ENCODE measurements at regions not wholly inside any gene's neighbourhood (a gene's known extent, or its start where the extent isn't known, plus 50 kb on each side); places are given as distances from the start of the nearest gene placed in this dataset.

- no peak for TF ChIP-seq CTCF (conservative IDR thresholded peaks at IDR 0.05)
- no peak overlapping the region for H3K27ac ChIP-seq
These were observed 765.3 kb upstream of the GRAMD2B start for GRCh38 chr5:125657936-125658335.

DNA sequence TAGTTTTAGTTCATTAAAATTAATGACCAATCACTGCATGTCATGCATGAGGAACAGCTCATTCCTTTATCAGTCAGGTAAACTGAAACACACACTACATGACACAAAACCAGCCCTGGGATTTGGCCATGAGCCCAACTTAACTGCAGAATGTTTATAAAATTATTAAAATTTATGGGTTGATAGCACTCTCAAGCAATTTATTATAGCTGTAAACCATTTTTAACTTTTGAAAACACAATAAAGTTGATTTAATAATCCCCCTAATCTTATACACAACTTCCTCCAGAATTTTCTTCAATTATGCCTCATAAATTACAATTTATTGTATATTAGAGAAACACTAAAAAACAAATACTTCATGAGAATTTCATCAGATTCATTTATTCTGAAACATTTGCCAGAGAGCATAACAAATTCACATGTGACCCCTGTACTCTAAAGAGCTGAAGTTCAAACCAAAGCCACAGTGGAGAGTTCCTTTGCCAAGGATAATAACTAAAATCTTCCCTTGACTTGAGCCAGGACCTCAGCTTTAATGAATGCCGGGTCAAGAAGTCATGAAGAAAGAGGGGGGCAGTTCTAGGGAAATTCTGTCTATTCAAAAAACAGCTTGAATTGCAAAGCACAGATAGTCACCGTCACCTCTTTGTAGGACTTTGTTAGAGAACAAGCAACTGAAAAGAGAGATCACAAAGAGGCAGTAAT is 763.7 kb upstream of the GRAMD2B start:
- TF ChIP-seq CTCF (conservative IDR thresholded peaks at IDR 0.05): no peak
- H3K27ac ChIP-seq: no peak overlapping the region

DNA sequence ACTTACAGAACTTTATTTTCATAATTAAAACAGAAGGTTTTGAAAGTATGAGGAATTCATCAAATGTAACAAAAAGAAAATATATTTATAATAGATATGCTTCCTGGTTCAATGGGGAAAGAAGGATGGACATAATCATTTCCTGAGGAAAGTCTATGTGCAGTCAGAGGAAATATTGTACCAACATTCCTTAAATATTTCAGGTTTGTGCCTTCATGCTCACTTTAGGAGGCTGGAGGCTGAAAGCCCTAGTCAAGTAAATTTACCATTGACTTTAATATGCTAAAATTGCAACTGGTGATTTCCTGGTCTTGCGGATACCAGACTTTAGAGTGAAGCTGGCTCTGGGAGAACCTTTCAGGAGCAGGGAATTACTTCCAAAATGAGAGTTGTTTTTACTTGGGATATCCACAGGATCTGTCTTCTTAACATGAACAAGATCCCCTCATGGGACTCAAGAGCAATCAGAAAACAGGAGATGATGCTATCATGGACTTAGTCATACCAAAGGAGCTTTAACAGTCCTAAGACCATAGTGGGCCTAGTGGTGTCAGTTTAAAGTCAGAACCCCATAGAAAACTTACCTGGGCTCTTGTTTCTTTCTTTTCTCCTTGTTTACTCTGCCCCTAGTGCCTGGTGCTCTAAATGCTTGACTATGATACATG is 762.8 kb upstream of the GRAMD2B start:
- TF ChIP-seq CTCF (conservative IDR thresholded peaks at IDR 0.05): no peak
- H3K27ac ChIP-seq: no peak overlapping the region

DNA sequence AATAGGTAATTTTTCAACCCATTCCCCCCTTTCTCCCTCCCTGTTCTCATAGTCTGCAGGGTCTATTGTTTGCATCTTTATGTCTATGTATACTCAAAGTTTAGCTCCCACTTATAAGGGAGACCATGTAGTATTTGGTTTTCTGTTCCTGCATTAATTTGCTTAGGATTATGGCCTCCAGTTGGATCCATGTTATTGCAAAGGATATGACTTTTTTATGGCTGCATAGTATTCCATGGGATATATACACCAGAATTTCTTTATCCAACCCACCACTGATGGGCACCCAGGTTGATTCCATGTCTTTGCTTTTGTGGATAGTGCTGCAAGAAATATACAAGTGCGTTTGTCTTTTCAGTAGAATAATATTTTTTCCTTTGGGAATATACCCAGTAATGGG is 761.6 kb upstream of the GRAMD2B start:
- no peak for TF ChIP-seq CTCF (conservative IDR thresholded peaks at IDR 0.05)
- H3K27ac ChIP-seq: no peak overlapping the region

DNA sequence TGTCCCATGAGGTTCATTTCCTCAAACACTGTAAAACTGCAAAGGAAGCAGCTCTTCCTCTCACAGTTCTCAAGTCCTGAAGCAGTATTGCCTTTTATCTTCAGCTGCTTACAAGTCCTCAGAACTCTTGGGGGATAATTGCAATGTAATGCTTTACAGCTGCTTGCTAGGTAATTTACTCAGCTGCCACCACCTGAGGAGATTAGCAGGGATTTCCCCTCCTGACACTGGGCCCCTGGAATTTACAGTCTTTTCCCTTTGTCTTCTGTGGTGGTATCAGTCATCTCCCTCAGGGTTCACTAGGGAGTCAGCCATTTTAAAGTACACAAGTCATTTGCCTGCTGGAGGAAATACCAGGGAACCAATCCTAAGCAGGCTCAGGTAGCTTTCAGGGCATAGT is 754.3 kb upstream of the GRAMD2B start:
- TF ChIP-seq CTCF (conservative IDR thresholded peaks at IDR 0.05): no peak
- H3K27ac ChIP-seq: peak overlapping the region; percentile 61

DNA sequence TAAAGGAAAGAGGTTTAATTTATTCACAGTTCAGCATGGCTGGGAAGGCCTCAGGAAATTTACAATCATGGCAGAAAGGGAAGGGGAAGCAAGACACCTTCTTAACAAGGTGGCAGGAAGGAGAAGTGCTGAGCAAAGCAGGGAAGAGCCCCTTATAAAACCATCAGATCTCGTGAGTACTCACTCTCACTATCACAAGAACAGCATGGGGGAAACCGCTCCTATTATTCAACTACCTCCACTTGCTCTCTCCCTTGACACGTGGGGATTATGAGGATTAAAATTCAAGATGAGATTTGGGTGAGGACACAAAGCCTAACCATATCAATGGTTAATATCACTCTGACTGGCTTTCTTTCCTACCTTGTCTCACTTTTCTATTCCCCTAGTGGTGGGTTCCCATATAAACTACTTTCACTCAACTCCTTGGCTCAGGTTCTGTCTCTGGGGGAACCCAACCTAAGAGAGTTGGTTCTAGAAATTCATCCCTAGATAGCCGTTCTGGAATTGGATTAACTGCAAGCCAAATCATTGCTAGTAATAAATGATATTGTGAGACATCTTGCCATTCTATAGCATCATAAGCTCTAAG is 749.8 kb upstream of the GRAMD2B start:
- TF ChIP-seq CTCF (conservative IDR thresholded peaks at IDR 0.05): no peak
- H3K27ac ChIP-seq: no peak overlapping the region

- no peak overlapping the region for H3K27ac ChIP-seq
- no peak for TF ChIP-seq CTCF (conservative IDR thresholded peaks at IDR 0.05)
These were observed 743.7 kb upstream of the GRAMD2B start for GRCh38 chr5:125679522-125679921.

Data from VCaP (cell line).